Gastroesophageal sphincter (tissue), 3 donors: ENCODE measurements at regions not wholly inside any gene's neighbourhood (a gene's known extent, or its start where the extent isn't known, plus 50 kb on each side); places are given as distances from the start of the nearest gene placed in this dataset.

Experiments used
- POLR2A ChIP-seq, 2 donors: fragments of 450-650 bp; IDR thresholded peaks; one replicate each; pipeline ENCODE4 v1.6.1; 2017; ENCODE audit warnings: antibody characterized with exemption in 2 of 2, mild to moderate bottlenecking in 2 of 2, moderate library complexity in 1 of 2
- POLR2AphosphoS5 ChIP-seq: sonication (generic); formaldehyde crosslinking; IDR thresholded peaks from one replicate; pipeline ENCODE4 v1.6.1; 2017; ENCODE audit warnings: antibody characterized with exemption
- TF ChIP-seq, protein P1 (sequence below), 4 experiments: fragments of 200-600 bp in 2 of 4; fragments of 450-650 bp in 2 of 4; sonication (generic) in 1 of 4; IDR thresholded peaks; one replicate each; pipeline ENCODE4 v1.5.1; 2017 to 2019; ENCODE audit warnings: antibody characterized with exemption in 4 of 4, mild to moderate bottlenecking in 2 of 4, moderate library complexity in 2 of 4

DNA sequence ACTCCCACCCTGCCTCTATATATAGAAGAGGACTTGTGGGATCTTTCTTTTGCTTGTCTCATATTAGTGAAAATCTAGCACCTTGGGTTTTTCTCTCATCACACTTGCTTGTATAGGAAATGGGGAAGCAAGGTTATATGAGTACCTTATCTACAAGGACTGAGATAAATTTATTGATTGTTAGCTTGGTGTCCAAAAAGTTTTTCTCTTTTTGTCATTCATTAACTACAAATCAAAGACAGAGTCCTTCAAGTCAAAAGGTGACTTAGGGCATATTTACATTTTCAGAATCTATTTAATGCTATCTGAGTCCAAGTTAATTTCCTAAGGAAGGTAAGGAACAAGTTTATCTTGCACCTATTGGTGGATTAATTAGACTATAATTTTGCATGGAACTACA, 92.7 kb downstream of the SNAPC1 start:
- TF ChIP-seq POLR2AphosphoS5 (no peak), POLR2A (IDR thresholded peaks at IDR 0.05) (no peak)
- TF ChIP-seq, protein P1, sequence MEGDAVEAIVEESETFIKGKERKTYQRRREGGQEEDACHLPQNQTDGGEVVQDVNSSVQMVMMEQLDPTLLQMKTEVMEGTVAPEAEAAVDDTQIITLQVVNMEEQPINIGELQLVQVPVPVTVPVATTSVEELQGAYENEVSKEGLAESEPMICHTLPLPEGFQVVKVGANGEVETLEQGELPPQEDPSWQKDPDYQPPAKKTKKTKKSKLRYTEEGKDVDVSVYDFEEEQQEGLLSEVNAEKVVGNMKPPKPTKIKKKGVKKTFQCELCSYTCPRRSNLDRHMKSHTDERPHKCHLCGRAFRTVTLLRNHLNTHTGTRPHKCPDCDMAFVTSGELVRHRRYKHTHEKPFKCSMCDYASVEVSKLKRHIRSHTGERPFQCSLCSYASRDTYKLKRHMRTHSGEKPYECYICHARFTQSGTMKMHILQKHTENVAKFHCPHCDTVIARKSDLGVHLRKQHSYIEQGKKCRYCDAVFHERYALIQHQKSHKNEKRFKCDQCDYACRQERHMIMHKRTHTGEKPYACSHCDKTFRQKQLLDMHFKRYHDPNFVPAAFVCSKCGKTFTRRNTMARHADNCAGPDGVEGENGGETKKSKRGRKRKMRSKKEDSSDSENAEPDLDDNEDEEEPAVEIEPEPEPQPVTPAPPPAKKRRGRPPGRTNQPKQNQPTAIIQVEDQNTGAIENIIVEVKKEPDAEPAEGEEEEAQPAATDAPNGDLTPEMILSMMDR (IDR thresholded peaks at IDR 0.05) = no peak
